Esophagus squamous epithelium (tissue), 5 donors: ENCODE measurements at regions not wholly inside any gene's neighbourhood (a gene's known extent, or its start where the extent isn't known, plus 50 kb on each side); places are given as distances from the start of the nearest gene placed in this dataset.

Source experiments
- DNase-seq: peaks from one replicate; lab custom pipeline; 2025; lab: John Stamatoyannopoulos, UW
- H3K27ac ChIP-seq, 4 donors: fragments of 200-600 bp; sonication (generic); one replicate each; pipeline ENCODE4 v1.5.1; 2016 to 2019; ENCODE audit warnings: mild to moderate bottlenecking in 1 of 4
- H3K27me3 ChIP-seq, 4 donors: fragments of 200-600 bp; sonication (generic); 1 replicate in 3 of 4; 2 replicates in 1 of 4; pipeline versions ENCODE4 v1.5.1 to v1.6.0; 2017 to 2021; ENCODE audit warnings: antibody characterized with exemption in 1 of 4
- H3K36me3 ChIP-seq, 3 donors: fragments of 200-600 bp; sonication (generic); one replicate each; pipeline ENCODE4 v1.5.1; 2016 to 2019
- H3K4me1 ChIP-seq, 3 donors: fragments of 200-600 bp; sonication (generic); one replicate each; pipeline ENCODE4 v1.5.1; 2017 to 2019
- H3K4me3 ChIP-seq, 4 donors: fragments of 200-600 bp; sonication (generic); 1 replicate in 3 of 4; 2 replicates in 1 of 4; pipeline ENCODE4 v1.5.1; 2016 to 2019; ENCODE audit warnings: mild to moderate bottlenecking in 2 of 4, moderate library complexity in 1 of 4
- H3K9me3 ChIP-seq, 3 donors: fragments of 200-600 bp; sonication (generic); one replicate each; pipeline ENCODE4 v1.5.1; 2016 to 2019
- CTCF ChIP-seq, 6 experiments: fragments of 450-650 bp in 4 of 6; fragments of 200-600 bp in 2 of 6; sonication (generic) in 2 of 6; IDR thresholded peaks; one replicate each; pipeline ENCODE4 v1.5.1; 2016 to 2019; ENCODE audit warnings: antibody characterized with exemption in 6 of 6, mild to moderate bottlenecking in 4 of 6, moderate library complexity in 4 of 6
- POLR2A ChIP-seq, 4 donors: fragments of 450-650 bp; IDR thresholded peaks; one replicate each; pipeline ENCODE4 v1.6.1; 2017; ENCODE audit warnings: antibody characterized with exemption in 4 of 4, mild to moderate bottlenecking in 4 of 4, moderate library complexity in 3 of 4
- WGBS, 2 donors: methylation state at CpG; one replicate each; pipeline ENCODE4 v1.1.5; 2018; 5-methylcytosine and 5-hydroxymethylcytosine counted together
- intact Hi-C: fragments of 100-400 bp; cut with DNase I; formaldehyde crosslinking; loops from one replicate; pipeline ENCODE4 v1.15.0; 2022
- donor health status: DM: yes; HTN: yes; CAD: no.

GRCh38 chr3:6354653-6355052 is 506.3 kb upstream of the GRM7 start:
- WGBS, 2 donors: 64 to 100% methylated on average over 1 of the region's 1 CpG
- intact Hi-C loops: no loop called here

GRCh38 chr3:6362406-6362805 is 498.5 kb upstream of the GRM7 start:
- WGBS, 2 donors: 84 to 88% methylated on average over 4 of the region's 4 CpGs
- no peak for DNase-seq
- Histone ChIP-seq H3K4me1 (no peaks in the 10 kb centered on the region), H3K4me3 (no peak overlapping the region), H3K36me3 (no peaks in the 10 kb centered on the region), H3K27me3 (no peaks in the 10 kb centered on the region), H3K9me3 (no peaks in the 10 kb centered on the region), H3K27ac (no peak overlapping the region)
- intact Hi-C loops: no loop called here
- TF ChIP-seq CTCF (IDR thresholded peaks at IDR 0.05) (no peak), POLR2A (IDR thresholded peaks at IDR 0.05) (no peak)

More at GRCh38 chr3:6354653-6355052, 506.3 kb upstream of the GRM7 start:
- DNase-seq: no peak
- Histone ChIP-seq H3K27ac (no peak overlapping the region), H3K27me3 (no peaks in the 10 kb centered on the region), H3K36me3 (no peaks in the 10 kb centered on the region), H3K4me3 (no peak overlapping the region), H3K9me3 (no peaks in the 10 kb centered on the region), H3K4me1 (no peaks in the 10 kb centered on the region)
- no peak for TF ChIP-seq CTCF (IDR thresholded peaks at IDR 0.05)
- no peak for TF ChIP-seq POLR2A (IDR thresholded peaks at IDR 0.05)

GRCh38 chr3:6367171-6367570 is 493.7 kb upstream of the GRM7 start:
- Histone ChIP-seq H3K27me3 (no peaks in the 10 kb centered on the region), H3K36me3 (no peaks in the 10 kb centered on the region), H3K4me1 (no peaks in the 10 kb centered on the region), H3K4me3 (no peak overlapping the region), H3K27ac (no peak overlapping the region), H3K9me3 (no peaks in the 10 kb centered on the region)
- TF ChIP-seq CTCF (IDR thresholded peaks at IDR 0.05) (no peak), POLR2A (IDR thresholded peaks at IDR 0.05) (no peak)
- intact Hi-C loops: no loop called here
- no peak for DNase-seq
- 43 to 45% methylated on average over 2 of the region's 2 CpGs for WGBS, 2 donors

- no peak for DNase-seq
- Histone ChIP-seq H3K27me3 (no peaks in the 10 kb centered on the region), H3K36me3 (no peaks in the 10 kb centered on the region), H3K27ac (no peak overlapping the region), H3K9me3 (no peaks in the 10 kb centered on the region), H3K4me3 (no peak overlapping the region), H3K4me1 (no peaks in the 10 kb centered on the region)
- TF ChIP-seq CTCF (IDR thresholded peaks at IDR 0.05): no peak
- no peak for TF ChIP-seq POLR2A (IDR thresholded peaks at IDR 0.05)
- intact Hi-C loops: no loop called here
- WGBS, 2 donors: 77 to 83% methylated on average over 2 of the region's 2 CpGs
Observed at GRCh38 chr3:6392123-6392522, 468.8 kb upstream of the GRM7 start.

- TF ChIP-seq CTCF (IDR thresholded peaks at IDR 0.05) (no peak), POLR2A (IDR thresholded peaks at IDR 0.05) (no peak)
- H3K27ac ChIP-seq: no peak overlapping the region
- H3K36me3 ChIP-seq: no peaks in the 10 kb centered on the region
- no peaks in the 10 kb centered on the region for H3K9me3 ChIP-seq
- WGBS, 2 donors: 67% methylated on average over 1 of the region's 2 CpGs; no CpG with 5 or more reads in 1 of the 2 donors
- no peak overlapping the region for H3K4me3 ChIP-seq
- H3K4me1 ChIP-seq: no peaks in the 10 kb centered on the region
- intact Hi-C loops: no loop called here
- no peak for DNase-seq
- H3K27me3 ChIP-seq: no peaks in the 10 kb centered on the region
Observed at GRCh38 chr3:6394944-6395343, 466.0 kb upstream of the GRM7 start.
